ENCODE measurements at regions not wholly inside any gene's neighbourhood (a gene's known extent, or its start where the extent isn't known, plus 50 kb on each side); places are given as distances from the start of the nearest gene placed in this dataset.
A peak's percentile ranks its signal among the peaks of the same experiment; 100 is the strongest.

DNA sequence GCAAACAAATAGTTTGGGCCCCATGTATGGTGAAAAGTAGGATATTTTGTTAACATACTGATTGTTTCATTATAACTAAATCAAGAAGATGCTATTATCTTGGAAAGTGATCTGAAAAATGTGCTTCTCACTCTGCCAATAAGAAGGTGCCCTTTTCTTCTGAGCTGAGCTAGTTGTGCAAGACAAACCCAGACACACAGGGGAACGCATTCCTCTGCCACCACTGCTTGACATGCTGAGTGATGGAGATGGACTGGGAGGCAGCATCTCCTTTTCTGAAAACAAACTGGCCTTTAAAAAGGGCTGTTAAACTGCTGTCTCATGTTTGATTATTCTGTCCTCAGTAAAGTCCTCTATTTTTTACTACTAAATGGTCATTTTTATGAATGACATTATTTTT, 1989.9 kb upstream of the CELF4 start:
- ATAC-seq, result no peak
- DNase-seq (ENCODE audit: low spot score), result no peak

GRCh38 chr18:39550701-39551100, 1985.1 kb upstream of the CELF4 start:
- DNase-seq (ENCODE audit: low spot score) (no peak), ATAC-seq (no peak)

DNA sequence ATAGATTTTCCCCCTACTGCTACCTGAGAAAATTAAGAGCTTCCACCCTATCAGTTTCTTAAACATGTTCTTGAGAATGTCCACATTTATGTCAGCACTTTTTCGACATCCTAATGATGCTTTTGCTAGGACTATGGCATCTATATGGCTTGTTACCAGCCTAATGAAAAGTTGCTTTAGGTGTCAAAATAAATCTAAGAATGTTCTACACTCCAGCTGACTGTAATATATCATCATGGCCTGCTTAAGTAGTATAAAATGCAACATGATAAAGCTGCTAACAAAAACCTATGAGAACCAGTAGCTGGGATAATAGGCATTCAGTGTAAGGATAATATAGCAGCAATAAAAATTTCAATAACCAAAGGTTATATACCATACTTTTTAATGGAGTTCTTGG, 1983.5 kb upstream of the CELF4 start:
- ATAC-seq (no peak), DNase-seq (ENCODE audit: low spot score) (no peak)

DNA sequence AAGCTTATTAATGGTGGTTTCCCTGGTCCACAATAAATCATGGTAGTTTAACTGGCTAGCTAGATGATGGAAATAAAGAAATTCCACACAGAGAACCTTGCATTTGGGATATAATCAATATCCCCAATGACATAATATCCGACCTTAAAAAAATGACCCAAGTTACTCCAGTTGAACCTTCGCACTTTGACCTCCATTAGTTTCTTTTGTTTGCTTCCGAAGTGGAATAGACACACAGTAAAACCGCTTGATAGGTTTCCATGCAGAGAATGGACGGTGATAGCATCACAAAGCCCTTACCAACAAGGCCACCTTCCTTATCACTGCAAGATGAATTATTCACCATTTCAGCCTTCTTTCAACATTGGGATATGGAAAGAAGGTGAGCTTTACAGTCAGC, 1966.1 kb upstream of the CELF4 start:
- ATAC-seq, result no peak
- no peak for DNase-seq (ENCODE audit: low spot score)

DNA sequence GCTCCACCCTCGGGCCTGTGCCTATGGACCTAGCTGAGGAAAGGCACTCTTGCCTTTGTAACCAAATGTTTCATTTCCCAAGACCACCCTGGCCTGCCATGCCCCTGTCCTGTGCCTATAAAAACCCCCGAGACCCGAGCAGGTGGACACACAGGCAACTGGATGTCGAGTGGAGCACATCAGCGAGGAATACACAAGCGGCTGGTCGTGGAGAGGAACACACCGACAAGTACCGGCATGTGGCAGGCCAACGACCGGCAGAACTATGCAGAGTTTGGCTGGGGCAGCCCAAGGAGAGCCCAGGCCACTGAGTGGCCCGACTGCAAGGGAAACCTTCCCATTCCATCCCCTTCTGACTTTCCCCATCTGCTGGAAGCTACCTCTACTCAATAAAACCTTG, 1963.8 kb upstream of the CELF4 start:
- DNase-seq (ENCODE audit: low spot score) (no peak), ATAC-seq (no peak)

- no peak for ATAC-seq
- DNase-seq (ENCODE audit: low spot score), result no peak
Observed at GRCh38 chr18:39527465-39527864, 1961.9 kb upstream of the CELF4 start.

DNA sequence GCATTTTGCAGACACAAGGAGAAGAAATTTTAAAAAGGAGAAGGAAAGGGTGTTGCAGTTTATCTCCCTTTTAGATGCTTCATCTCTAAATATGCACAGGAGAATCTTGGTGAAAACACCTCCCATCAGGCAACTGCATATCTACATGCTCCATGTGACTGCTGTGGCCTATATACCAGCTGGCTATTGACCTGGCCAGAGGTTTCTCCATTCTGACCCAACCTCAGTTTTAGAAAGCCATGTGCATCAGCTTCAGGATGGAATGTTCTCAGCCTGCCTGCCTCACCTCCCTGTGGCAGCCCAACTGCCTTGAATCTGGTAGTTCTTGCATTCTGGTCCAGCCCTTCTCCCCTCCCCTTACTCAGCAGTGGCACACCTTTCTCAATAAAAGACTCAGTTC, 1958.8 kb upstream of the CELF4 start:
- ATAC-seq, result no peak
- no peak for DNase-seq (ENCODE audit: low spot score)

DNA sequence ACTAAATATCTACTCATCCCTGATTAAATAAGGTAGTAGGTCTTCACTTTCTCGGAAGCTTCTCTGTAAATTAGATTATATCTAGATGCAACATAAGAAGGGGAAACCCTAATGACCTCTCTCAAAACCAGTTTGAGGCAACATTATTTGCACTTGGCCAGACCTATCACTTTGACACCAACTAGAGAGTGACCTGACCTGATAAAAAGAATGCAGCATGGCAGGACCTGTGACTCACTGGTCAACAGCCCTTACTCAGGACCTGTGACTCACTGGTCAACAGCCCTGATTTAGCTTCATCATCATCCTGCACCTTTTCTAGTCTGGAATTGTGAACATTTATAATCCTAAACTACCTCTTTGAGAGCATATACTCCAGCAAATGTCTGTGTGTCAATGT, 1957.7 kb upstream of the CELF4 start:
- DNase-seq (ENCODE audit: low spot score), result no peak
- no peak for ATAC-seq

DNA sequence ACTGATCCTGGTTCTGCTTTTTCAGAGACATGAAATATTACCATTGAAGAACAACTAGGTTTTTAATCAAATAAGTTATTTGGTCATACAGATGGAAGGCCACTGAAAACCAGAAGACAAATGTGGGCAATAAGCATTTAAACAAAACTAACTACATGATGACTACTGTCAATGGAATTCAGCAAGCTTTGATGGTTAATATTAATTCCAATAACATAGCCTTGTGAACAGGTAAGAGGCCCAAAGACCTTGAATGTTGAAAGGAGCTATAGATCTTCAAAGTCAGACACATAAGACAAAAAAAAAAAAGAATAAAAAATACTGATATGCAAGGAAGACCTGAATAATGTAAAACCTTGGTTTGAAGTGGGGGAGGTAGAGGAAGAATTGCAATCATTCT, 1955.6 kb upstream of the CELF4 start:
- DNase-seq (ENCODE audit: low spot score) (no peak), ATAC-seq (no peak)

DNA sequence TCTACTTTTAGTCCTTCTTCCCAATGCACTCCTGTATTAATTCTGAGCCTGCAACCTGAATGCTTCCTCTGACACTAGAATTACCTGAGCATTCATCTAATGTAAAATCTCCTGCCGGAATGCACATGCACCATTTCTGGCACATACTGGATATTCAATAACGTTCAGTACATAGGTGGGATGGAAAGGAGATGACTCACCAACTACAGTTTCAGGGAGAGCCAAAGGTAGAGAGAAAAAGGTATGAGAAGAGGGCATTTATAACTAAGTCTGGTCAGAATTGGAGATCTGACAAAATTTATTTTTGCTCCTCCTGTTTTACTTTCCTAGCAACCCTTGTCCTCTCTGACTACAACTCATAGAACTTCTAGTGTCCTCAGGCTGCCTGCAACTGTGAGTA, 1954.1 kb upstream of the CELF4 start:
- ATAC-seq (no peak), DNase-seq (ENCODE audit: low spot score) (no peak)

DNA sequence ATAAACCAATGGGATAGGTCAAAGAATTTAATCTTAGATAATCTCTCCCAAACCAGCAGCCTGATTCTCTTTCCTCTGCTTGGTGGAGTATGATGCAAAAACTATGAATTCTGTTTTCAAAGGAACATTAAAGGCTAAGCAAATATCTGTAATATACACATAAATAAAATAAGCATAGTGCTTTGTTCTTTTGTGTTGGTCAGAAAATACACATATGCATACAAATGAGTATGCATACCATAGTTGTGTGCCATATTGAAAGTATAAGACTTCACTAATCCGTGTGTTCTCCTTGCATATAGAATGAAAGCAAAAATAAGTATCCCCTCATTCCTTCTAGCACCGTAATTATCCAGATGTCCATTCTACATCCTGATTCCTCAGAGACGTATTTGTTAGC, 1949.7 kb upstream of the CELF4 start:
- ATAC-seq, result no peak

GRCh38 chr18:39513186-39513585, 1947.6 kb upstream of the CELF4 start:
- DNase-seq (ENCODE audit: low spot score) (no peak), ATAC-seq (peak; percentile 69)

More for the DNA sequence above, 1949.7 kb upstream of the CELF4 start:
- no peak for DNase-seq (ENCODE audit: low spot score)

GRCh38 chr18:39506581-39507330, 1941.2 kb upstream of the CELF4 start:
- DNase-seq (ENCODE audit: low spot score) (no peak), ATAC-seq (no peak)

- ATAC-seq (no peak), DNase-seq (ENCODE audit: low spot score) (no peak)
Observed at GRCh38 chr18:39500306-39500705, 1934.7 kb upstream of the CELF4 start.

DNA sequence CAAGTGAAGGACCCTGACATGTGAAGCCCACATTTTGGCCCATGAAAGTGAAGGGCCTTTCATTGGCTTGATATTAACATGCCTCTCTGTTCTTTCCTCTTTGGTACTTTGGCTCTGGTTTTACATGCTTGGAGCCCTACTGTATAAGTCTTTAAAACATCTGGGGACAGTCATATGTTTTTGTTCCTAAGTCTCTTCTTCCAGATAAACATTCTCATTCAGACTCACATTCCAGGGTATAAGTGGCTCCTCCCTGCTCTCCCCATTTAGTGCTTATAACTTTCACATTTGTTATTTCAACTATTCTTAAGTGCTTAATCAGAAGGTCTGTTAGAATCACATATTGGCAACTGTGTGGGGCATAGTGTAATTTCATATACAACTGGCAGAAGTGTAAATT, 1932.2 kb upstream of the CELF4 start:
- DNase-seq (ENCODE audit: low spot score), result no peak
- ATAC-seq, result no peak

- ATAC-seq (no peak), DNase-seq (ENCODE audit: low spot score) (no peak)
Observed at GRCh38 chr18:39496986-39497385, 1931.4 kb upstream of the CELF4 start.

DNA sequence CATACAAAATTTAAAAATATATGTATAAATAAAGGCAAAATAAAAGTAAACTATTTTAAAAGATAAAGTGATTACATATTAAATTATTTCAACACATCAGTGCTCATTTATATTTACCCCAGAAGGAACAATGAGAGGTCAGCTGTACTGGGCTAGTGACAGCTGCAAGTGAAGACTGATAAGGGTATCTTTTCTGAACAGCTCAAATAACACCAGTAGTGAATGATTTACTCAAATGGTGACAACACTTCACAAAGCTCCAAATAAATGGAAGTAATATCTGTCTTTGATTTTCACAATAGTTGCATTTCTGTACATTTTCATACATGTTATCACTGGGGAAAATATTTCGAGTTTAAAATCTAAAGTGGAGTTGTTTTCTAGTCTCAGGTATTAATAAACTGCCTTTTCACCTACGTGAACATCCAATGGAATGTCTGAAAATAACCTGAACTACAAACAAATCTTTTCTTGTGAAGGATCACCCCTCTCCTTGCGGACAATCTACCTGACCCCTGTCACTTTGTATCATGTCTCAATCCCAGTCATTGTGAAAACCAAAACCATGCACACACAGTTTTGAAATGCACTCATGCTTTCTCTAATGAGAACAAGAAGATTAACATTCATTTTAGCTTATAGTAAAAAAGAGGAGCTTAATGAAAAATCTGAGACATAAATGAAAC, 1928.8 kb upstream of the CELF4 start:
- ATAC-seq (peak; percentile 73), DNase-seq (ENCODE audit: low spot score) (no peak)

GRCh38 chr18:39491408-39491807, 1925.8 kb upstream of the CELF4 start:
- ATAC-seq, result no peak

GRCh38 chr18:39489431-39489830, 1923.8 kb upstream of the CELF4 start:
- DNase-seq (ENCODE audit: low spot score) (no peak), ATAC-seq (no peak)

More at GRCh38 chr18:39491408-39491807, 1925.8 kb upstream of the CELF4 start:
- DNase-seq (ENCODE audit: low spot score), result no peak

- no peak for ATAC-seq
- DNase-seq (ENCODE audit: low spot score), result no peak
Observed at GRCh38 chr18:39487932-39488331, 1922.3 kb upstream of the CELF4 start.

DNA sequence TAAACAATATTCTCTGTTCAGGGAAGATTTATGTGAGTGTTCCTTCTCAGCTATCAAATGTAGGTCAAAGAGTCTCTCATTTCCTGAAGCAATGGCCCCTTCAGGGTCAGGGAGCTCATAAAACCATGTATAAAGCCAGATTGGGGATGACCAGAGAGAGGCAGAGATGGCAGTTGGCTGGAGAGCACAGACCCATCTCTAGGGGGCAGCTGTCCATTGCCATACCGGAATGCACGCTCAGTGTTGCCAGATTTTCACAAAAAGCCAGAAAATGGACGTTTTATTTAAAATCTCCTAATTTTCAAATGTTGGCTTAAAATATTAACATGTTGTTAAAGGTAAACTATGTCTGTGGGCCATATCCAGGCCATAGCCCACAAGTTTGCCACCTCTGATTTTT, 1920.7 kb upstream of the CELF4 start:
- no peak for DNase-seq (ENCODE audit: low spot score)
- no peak for ATAC-seq

DNA sequence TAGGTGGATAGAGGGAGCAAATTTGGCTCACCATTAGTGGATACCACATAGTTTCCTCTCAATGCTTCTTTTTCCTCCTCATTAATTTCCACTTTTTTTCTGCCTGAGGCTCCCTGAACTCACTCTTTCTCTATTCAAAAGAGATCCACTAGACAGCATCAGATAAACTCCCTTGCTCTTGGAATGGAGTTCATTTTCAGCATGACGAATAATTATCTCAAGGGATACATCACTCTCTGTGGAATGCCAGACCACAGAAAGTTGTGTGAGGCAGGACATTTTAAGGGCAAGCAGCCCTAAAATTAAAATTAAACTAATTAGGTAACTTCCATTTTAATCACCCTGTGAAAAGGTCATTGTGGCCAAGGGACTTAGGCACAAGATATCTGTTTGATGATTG, 1920.1 kb upstream of the CELF4 start:
- ATAC-seq (no peak), DNase-seq (ENCODE audit: low spot score) (no peak)

GRCh38 chr18:39481281-39481680, 1915.7 kb upstream of the CELF4 start:
- ATAC-seq (no peak), DNase-seq (ENCODE audit: low spot score) (no peak)
